AG08395 (cell line): ENCODE measurements at regions not wholly inside any gene's neighbourhood (a gene's known extent, or its start where the extent isn't known, plus 50 kb on each side); places are given as distances from the start of the nearest gene placed in this dataset.
"Not testable (repeated sequence)": the region's sequence is repeated elsewhere in the genome, so short reads cannot be mapped to it uniquely, and the experiment has no call there.

Experiments used
- DNase-seq: peaks from one replicate; pipeline ENCODE4 v3.0.0; 2012; ENCODE audit warnings: mixed read lengths, low spot score

- DNase-seq: no peak
Measured at GRCh38 chr2:22902180-22902550, 482.8 kb upstream of the KLHL29 start.

DNA sequence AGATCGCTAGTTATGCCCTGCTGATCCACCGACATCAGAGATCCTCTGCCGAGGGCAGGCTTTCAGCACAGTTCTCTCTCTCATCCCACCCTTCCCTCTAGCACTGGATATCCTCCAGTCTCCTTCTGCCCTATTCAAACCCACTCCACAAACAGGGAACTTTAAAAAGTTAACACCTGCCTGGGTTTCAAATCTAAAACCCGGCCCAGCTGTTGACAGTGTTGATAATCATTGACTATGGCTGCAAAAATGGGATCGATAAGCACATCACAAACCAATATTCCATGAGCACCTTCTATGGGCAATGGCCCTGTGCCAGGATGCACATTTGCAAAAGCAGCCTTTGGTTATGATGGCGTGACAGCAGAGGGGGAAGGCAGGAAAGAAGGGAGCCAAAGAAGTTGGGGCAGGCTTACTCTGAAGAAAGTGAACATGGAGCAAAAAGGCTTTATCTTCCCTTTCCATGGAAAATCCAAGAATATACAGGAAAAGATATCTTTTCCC is 482.3 kb upstream of the KLHL29 start:
- no peak for DNase-seq

- DNase-seq: no peak
Measured at GRCh38 chr2:22903616-22904015, 481.4 kb upstream of the KLHL29 start.

DNA sequence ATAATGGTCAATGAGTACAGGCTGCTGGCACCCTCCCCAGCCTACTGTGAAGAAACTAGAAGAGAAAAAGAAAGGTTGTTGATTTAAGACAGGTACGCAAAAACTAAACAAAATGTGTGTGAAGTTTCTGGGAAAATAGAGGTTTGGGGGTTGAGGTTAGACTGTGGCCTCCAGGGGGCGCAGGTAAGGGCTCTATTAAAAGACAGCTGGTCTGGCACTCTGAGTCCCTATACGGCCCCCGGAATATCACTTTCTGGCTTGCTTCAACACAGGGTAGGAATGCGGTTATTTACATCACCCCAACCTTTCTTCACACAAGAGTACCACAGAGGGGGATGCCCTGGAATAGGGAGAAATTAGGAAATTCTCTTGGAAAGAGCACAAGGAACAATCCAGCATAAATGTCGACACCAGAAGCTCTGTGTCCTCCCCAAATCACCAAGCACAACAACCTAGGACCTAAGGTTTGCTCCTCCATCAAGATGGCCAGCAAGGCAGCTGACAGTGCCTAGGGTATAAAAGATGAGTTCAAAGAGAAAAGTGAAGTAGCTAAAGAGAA is 480.8 kb upstream of the KLHL29 start:
- no peak for DNase-seq

DNA sequence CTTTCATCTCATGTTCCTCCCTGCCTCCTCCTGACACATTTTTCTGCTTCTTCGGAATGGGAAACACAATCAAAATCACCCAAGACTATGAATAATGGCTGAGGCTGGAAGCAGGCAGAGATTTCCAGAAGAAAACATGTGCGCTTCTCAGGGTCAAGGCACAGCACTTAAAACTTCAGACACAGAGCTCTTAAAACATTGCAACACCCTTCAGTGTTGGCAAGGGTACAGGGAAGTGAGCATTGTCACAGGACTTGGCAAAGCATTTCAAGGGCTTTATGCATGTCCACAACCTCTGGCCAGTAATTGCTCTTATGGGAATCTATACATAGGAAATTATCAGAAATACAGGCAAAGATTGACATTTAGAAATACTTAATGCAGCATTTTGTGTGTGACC is 477.6 kb upstream of the KLHL29 start:
- no peak for DNase-seq

- no peak for DNase-seq
Measured at GRCh38 chr2:22912398-22912797, 472.6 kb upstream of the KLHL29 start.

DNA sequence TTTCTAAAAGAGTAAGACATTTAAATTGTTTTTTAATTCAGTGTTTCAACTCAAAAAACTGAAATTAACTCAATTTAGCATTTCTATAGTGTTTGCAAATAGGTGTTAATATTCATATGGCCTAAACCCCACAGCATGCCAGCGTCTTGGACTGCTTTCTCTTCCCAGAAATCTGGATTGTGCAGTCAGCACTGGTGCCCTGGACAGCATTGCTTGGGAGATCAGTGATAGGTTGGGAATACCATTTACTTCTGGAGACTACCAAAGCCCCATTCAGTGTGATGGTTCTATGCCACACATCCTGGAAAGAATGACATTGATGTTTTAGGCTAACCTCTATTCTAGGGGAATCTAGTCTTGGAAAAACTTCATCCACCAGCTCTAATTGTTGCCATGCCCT is 455.0 kb upstream of the KLHL29 start:
- no peak for DNase-seq

GRCh38 chr2:22930781-22931180 is 454.2 kb upstream of the KLHL29 start:
- no peak for DNase-seq

GRCh38 chr2:22932288-22932687 is 452.7 kb upstream of the KLHL29 start:
- DNase-seq: no peak

DNA sequence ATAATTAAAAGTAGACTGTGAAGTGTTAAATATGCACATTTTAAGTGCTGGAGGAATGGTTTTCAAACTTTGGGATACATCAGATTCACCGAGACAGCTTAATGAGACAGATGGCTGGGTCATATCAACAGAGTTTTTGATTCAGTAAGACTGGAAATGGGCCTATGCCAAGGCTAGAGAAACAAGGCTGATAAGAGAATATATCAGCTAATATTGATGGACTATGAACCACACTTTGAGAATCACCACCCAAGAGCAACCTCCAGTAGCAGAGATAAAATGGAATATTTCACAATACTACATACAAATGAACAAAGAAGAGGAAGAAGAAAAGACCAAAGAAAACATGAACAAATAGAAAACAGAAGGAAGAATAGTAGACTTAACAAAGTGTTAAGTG is 450.2 kb upstream of the KLHL29 start:
- no peak for DNase-seq

DNA sequence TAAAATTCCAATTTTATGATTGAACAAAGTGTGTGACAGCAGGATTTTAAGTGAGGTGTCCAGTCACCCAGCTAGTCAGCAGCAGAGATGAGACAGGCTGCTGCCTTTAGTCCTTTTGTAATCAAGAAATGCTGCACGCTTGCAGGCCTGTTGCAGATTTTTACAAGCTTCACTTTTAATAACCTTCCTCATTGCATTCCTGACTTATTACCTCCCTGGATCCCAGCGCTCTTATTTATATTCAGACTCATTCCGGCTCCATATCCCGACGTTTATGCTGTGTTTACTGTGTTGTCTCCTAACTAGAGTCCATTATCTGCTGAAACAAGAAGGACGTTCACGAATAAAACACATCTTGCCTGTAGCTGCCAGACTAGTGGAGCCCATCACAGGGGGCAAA is 442.5 kb upstream of the KLHL29 start:
- DNase-seq: no peak

DNA sequence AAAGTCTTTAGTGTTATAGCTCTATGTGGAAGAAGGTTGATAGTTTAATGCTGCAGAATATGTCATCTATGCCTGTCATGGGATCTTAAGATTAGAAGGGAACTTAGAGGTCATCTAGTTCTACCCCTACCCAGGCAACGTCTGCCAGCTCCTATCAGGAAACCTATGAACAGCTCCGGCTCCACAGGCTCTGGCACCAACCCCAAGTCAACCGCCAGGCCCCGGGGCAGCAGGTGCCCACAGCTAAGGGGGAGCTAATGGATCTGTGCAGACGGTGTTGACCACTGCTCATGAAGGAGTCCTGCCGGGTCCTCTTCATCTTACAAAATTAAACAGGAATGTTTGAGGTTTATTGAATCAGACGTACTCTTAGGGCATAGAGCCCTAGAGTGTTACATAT is 440.8 kb upstream of the KLHL29 start:
- no peak for DNase-seq

GRCh38 chr2:22946553-22946952 is 438.4 kb upstream of the KLHL29 start:
- no peak for DNase-seq

- DNase-seq: no peak
Measured at GRCh38 chr2:22947741-22948140, 437.2 kb upstream of the KLHL29 start.

- DNase-seq: no peak
Measured at GRCh38 chr2:22950431-22950830, 434.5 kb upstream of the KLHL29 start.

DNA sequence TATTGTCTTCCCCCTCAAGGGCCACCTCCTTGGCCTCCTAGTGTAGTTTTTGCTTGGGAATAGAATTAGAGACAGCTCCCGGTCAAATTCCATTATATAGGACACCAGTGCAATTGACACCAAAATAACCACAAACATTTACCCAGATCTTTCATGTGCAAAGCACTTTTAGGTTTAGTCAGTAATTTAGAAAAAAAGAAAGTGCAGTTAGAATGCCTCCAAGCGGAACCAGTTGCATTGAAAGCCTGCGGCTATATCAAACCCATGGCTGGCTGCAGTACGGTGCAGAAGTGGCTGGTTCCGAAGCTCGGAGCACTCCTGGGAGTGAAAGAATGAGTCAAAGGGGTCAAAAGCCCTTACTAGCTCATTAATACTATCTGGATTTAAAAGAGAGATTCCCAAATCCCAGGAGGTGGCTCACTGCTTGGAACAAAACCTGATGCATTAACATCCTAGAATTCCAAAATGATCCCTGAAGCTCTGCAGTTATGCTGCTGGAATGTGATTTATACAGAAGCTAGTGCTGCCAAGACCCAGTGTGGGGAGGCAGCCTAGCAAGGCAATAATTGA is 432.2 kb upstream of the KLHL29 start:
- DNase-seq: no peak

DNA sequence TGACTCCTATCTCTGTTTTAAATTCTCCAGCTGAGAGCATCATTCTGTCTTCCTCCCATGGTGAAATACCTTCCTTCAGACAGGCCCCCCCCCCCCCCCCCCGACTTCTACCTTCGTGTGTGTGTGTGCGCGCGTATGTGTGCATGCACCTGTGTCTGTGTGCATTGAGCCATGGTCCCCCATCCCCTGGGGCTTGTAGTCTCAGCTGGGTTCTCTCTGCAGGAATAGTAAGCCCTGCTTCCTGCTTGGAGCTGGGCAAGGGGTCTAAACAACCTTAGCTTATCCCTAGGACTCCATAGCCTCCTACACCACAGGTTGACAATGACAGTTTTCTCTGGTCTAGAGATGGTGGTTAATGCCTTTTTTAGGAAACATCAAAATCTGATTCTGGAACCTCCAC is 427.5 kb upstream of the KLHL29 start:
- no peak for DNase-seq

DNA sequence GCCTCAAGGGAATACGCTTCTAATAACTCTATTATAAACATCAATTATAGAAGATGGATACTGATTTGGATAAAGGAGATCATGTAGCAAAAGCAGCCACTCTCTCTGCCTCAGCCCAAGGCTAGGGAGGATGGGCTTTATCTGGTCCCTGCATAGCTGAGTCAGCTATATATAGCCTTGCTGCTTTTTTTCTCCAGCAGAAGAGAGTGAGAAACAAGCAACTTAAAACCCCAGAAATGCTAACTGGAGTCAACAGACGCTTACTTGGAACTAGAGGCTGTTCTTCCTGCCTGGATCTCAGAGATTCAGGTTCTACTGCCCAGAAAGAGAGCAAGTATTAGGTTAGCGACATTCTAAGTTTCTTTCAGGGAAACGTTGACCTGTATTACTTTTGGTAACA is 426.7 kb upstream of the KLHL29 start:
- DNase-seq: no peak

GRCh38 chr2:22967756-22968155 is 417.2 kb upstream of the KLHL29 start:
- DNase-seq: no peak

DNA sequence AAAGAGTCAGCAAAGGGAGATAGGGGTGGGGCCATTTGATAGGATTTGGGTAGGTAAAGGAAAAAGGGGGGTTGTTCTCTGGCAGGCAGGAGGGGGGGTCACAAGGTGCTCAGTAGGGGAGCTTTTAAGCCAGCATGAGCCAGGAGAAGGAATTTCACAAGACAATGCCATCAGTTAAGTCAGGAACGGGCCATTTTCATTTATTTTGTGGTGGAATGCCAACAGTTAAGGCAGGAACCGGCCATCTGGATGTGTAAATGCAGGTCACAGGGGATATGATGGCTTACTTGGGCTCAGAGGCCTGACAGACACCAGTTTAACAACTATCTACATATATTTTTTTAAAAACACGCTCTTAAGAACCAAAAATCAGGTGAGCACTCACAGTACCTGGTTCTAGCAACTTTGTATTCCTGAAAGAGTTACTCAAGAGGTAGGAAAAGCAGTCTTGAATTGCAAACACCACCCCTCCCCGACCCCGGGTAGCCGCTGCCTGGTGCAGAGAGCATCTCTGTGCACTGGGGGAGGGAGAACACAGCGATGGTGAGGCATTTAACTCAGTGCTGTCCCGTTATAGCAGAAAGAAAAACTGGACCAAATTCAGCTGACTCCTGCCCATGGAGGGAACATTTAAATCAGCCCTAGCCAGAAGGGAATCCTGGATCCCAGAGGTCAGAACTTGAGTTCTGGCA is 414.5 kb upstream of the KLHL29 start:
- DNase-seq: no peak

DNA sequence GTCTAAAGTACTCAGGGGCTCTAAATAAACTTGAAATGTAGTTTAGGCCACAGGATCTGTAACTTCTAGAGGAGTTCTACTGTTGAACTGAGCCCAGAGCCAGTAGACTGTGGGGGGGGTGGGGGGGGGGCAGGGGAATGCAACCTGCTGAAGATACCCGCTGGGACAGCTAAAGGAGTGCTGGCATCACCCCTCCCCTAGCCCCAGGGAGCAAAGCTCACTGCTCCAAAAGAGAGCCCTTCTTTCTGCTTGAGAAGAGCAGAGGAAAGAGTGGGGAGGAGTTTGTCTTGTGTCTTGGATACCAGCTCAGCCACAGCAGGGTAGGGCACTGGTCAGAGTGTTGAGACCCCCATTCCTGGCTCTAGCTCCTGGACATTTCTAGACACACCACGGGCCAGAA is 414.0 kb upstream of the KLHL29 start:
- no peak for DNase-seq

- DNase-seq: no peak
Measured at GRCh38 chr2:22981785-22982184, 403.2 kb upstream of the KLHL29 start.

- DNase-seq: not testable (repeated sequence)
Measured at GRCh38 chr2:22984152-22984551, 400.8 kb upstream of the KLHL29 start.

DNA sequence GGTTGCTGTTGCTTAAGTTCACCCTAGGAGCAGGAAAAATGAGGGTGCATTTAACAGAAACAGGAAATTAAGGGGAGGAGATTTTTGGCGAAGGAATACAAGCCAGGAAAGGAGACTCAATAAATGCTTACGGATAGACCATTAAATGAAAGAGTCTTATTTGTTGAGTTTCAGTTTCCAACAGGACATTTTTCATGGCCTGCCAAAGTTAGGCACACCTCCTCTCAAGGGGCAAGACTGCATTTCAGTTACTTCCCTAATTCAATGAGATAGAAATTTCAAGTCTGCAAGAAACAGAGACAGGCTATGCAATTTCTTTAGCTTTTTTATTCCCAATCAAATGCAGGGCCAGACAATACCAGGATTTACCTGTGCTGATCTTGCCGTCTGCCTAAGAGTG is 394.7 kb upstream of the KLHL29 start:
- no peak for DNase-seq
